Muscle of arm (tissue), 1 donor: ENCODE measurements at regions not wholly inside any gene's neighbourhood (a gene's known extent, or its start where the extent isn't known, plus 50 kb on each side); places are given as distances from the start of the nearest gene placed in this dataset.
"Not testable (repeated sequence)": the region's sequence is repeated elsewhere in the genome, so short reads cannot be mapped to it uniquely, and the experiment has no call there.

Experiments used
- DNase-seq: peaks from one replicate; pipeline ENCODE4 v3.0.0-alpha.2; 2013

- DNase-seq = no peak
Measured at GRCh38 chr5:112112346-112112745, 306.7 kb downstream of the EPB41L4A start.

- no peak for DNase-seq
Measured at GRCh38 chr5:112109331-112110007, 309.6 kb downstream of the EPB41L4A start.

- no peak for DNase-seq
Measured at GRCh38 chr5:112106878-112107277, 312.2 kb downstream of the EPB41L4A start.

GRCh38 chr5:112097768-112098167 lies 321.3 kb downstream of the EPB41L4A start:
- peak; percentile 15 for DNase-seq

DNA sequence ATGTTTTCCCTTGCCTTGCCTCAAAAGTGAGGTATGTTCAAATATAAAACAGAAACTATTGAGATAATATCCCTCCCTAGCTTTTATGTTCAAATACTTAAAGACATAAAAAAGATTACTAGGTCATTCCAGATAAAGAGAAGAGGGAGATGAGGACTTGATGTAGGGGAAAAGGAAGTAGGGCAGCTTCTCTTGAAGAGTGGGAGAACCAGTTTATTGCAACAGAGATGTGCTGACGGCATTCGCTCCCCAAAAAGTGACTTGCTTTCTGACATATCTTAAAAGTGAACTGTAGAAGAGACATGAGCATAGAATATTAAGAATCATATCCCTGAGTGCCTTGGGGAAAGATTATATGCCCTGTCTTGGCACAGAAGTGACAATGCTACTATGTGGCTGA lies 330.2 kb upstream of the NREP start:
- no peak for DNase-seq

DNA sequence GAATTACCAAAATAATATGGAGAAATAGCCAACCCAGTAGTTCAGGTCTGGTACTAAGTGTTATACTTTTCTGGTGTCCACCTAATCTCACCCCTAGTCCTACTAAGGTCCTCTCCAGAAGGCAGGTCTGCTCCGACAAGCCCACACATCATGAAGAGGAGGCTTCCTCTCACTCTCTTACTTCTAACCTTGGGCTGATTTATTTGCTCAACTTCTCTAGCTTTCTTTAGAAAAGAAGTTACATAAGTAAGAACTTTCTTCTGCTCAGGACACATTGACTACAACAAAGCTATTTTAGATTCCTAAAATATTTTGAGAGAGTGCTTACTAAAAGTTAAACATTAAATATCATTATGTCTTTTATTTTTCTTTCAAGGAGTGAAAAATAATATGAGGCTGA lies 329.7 kb upstream of the NREP start:
- DNase-seq = no peak

DNA sequence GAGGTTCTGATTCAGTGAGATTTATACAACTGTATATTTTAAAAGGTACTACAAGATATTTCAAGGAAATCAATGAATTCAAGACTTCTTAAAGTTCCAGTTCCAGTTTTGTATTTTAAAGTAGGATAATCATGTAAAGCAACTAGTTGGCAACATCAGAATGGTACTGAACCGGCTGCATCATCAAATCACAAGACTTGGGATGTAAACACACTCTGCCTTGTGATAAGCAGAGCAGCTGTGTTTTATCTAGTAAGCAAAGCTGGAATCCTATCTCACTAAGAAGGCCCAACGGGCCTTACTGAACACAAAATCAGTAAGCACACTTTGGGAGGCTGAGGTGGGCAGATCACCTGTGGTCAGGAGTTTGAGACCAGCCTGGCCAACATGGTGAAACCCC lies 327.2 kb upstream of the NREP start:
- no peak for DNase-seq

DNA sequence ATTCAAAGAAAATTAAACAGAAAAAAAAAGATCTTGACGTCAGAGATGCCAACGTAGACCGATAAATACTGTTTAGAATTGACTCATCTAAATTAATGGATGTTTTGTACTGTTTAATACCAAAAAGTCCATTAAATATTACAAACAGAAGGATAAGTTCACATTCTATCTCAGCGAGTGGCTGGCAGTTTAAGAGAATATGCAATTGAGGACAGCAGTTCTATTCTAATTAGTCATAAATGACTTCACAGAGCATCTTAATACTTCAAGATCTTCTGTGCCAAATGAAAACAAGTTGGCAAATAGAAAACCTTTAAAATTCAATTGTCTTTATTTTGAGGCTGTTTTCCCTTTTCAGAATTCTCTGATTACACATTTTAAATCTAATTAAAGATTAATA lies 326.6 kb upstream of the NREP start:
- no peak for DNase-seq

GRCh38 chr5:112077180-112077579 lies 320.2 kb upstream of the NREP start:
- no peak for DNase-seq

GRCh38 chr5:112070022-112070421 lies 313.0 kb upstream of the NREP start:
- no peak for DNase-seq

- DNase-seq = no peak
Measured at GRCh38 chr5:112069329-112069728, 312.3 kb upstream of the NREP start.

DNA sequence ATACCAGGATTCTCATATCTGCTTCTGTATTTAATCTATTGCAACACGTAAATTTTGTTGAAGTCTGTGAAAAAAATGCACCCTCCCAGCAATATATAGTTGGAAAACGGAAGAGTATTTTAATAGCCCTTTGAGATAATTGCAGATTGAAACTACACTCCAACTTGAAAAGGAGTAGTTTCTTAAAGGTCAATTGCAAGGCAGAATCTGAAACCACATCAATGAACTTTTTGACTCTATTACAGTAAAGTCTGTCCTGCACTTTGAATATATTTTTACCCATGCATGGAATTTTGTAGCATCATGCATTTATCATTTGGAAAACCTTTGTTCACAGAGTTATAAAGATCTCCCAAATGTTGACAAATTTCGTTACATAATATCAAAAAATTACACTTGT lies 311.6 kb upstream of the NREP start:
- no peak for DNase-seq

DNA sequence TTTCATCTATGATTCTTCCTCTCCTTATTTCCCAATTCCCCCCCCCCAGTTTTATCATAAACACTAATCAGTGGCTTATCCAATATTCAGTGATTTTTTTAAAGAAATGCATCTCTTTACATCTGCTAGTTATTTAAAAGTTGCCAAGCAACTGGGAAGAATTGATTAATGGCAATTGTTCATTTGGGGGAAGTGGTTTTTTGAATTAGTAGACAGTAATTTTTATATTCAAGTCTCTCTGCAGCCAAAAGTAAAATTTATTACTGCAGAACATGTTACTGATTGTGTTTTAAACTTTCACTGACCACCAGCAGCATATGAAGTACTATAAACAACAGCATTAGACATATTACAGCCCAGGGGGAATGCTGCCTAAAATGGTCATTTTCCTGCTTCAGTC lies 308.8 kb upstream of the NREP start:
- no peak for DNase-seq

DNA sequence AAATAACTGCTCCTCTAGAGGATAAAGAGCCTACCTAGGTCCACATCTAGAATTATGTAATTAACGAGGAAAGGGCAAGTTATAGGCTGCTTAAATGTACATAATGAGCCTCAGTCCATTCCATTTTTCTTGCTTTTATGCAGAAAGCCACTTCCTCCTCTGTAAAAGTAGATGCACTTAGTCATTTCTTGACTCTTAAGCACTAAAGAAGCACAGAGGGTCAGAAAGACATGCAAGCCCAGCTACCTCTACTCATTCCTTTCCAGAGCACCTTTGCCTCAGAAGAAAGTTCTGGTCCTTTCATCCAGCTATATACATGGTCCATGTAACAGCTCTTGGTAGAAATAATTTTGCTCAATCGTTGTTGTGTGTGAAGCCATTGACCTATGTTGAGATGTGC lies 308.0 kb upstream of the NREP start:
- no peak for DNase-seq

DNA sequence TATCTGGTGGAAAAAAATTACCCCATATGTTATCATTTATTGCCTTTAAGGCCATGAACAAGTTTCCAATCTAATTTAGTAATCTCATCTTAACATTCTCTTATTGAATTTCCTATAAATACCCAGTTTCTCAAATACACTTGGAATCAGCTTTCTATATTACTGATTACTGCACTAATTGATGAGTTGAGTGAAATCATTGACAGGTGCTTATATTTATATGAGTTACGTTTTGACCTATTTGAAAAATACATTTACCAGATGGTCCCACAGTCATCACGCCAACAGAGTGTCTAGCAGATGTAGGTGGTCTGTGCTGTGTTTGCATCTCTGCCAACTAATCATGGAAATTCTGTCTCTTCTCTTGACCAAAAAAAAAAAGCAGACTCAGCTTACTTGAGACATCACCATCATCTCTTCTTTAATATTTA lies 307.3 kb upstream of the NREP start:
- DNase-seq = peak; percentile 55

- no peak for DNase-seq
Measured at GRCh38 chr5:112063856-112064255, 306.9 kb upstream of the NREP start.

DNA sequence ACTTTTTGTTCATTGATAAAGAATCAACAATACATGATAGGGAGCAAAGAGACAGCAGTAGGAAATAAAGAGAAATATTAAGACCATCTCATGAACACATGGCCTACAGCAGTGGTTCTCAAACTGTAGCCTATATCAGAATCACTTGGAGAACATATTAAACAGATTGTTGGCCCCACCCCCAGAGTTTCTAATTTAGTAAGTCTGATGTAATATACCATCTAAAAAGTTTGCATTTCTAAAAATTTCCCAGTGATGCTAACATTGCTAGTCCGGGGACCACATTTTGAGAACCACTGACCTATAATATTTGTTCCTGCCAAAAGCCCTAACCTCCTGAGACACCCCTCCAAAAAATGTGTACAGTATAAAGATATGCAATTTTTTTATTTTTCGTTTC lies 306.2 kb upstream of the NREP start:
- DNase-seq = peak; percentile 39

GRCh38 chr5:112062181-112062580 lies 305.2 kb upstream of the NREP start:
- DNase-seq = no peak

- peak; percentile 38 for DNase-seq
Measured at GRCh38 chr5:112061666-112062065, 304.7 kb upstream of the NREP start.

- DNase-seq = no peak
Measured at GRCh38 chr5:112059579-112060135, 302.7 kb upstream of the NREP start.

DNA sequence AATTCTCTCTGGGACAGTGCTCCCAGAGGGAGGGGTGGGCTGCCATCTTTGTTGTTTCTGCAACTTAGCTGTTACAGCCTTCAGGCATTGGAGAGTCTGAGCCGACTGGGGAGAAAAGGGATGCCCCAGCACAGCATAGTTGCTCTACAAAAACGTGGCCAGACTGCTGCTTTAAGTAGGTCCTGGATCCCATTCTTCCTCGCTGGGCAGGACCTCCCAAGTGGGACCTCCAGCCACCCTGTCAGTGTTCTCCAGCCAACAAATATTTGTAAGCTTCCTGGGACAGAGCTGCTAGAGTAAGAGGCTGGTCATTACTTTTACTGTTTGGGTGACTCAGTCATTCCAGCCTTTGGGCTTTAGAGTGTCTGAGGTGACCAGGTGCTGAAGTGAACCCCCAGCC lies 292.7 kb upstream of the NREP start:
- no peak for DNase-seq

GRCh38 chr5:112036206-112036605 lies 279.2 kb upstream of the NREP start:
- no peak for DNase-seq

DNA sequence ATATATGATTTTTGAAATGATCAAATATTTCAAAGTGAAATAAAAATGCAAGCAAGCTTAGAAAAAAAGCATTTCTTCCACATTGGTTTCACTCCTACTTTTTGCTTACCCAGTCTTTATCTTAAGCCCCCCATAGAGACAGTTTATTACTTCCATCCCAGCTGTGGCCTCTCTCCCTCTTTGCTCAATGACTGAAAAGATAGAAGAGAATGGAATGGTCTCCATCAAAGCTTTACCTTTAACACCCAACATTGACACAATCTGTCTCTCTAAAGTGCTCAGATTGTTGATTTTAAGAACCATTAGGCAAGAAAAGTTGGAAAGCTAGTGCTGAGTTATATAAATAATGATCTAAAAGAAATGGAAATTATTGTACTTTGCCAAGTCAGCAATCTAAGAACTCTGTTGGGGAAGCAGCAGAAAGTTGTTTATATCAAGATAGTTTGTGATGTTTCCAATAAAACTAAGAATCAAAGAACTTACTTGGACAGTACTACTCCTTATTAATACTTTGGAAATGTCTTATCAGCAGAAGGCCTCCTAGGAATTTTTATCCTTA lies 277.5 kb upstream of the NREP start:
- DNase-seq = peak; percentile 29

GRCh38 chr5:112026879-112027278 lies 269.9 kb upstream of the NREP start:
- DNase-seq = not testable (repeated sequence)
